DMS79 treated with DMSO at 0.1 percent for 48 hours (cell line): ENCODE measurements at regions not wholly inside any gene's neighbourhood (a gene's known extent, or its start where the extent isn't known, plus 50 kb on each side); places are given as distances from the start of the nearest gene placed in this dataset.
"Not testable (repeated sequence)": the region's sequence is repeated elsewhere in the genome, so short reads cannot be mapped to it uniquely, and the experiment has no call there.

Experiments used
- DNase-seq: peaks from one replicate; lab custom pipeline; 2025; lab: John Stamatoyannopoulos, UW

- no peak for DNase-seq
These were observed 75.4 kb upstream of the GDNF start for GRCh38 chr5:37915097-37915736.

GRCh38 chr5:37909610-37910266 is 69.9 kb upstream of the GDNF start:
- not testable (repeated sequence) for DNase-seq

GRCh38 chr5:37906416-37906815 is 66.6 kb upstream of the GDNF start:
- no peak for DNase-seq

GRCh38 chr5:37905230-37905629 is 65.4 kb upstream of the GDNF start:
- DNase-seq = no peak

- DNase-seq = no peak
These were observed 62.5 kb upstream of the GDNF start for GRCh38 chr5:37902323-37902722.

- DNase-seq = peak; percentile 33
These were observed 60.9 kb upstream of the GDNF start for GRCh38 chr5:37900692-37901091.

- DNase-seq = no peak
These were observed 59.2 kb upstream of the GDNF start for GRCh38 chr5:37899037-37899436.

- no peak for DNase-seq
These were observed 56.3 kb upstream of the GDNF start for GRCh38 chr5:37896159-37896558.

- DNase-seq = no peak
These were observed 53.7 kb upstream of the GDNF start for GRCh38 chr5:37893434-37894134.

GRCh38 chr5:37892586-37892985 is 52.7 kb upstream of the GDNF start:
- DNase-seq = no peak

GRCh38 chr5:37891832-37892231 is 52.0 kb upstream of the GDNF start:
- DNase-seq = no peak

- DNase-seq = no peak
These were observed 49.9 kb upstream of the GDNF start for GRCh38 chr5:37889612-37890317.
